ENCODE measurements at regions not wholly inside any gene's neighbourhood (a gene's known extent, or its start where the extent isn't known, plus 50 kb on each side); places are given as distances from the start of the nearest gene placed in this dataset.

- Histone ChIP-seq H3K27ac (peak overlapping the region; percentile 39), H3K36me3 (no peaks in the 10 kb centered on the region), H3K4me3 (ENCODE audit: low read depth, low read length) (no peak overlapping the region), H3K27me3 (ENCODE audit: insufficient read depth, low read depth, severe bottlenecking) (no peaks in the 10 kb centered on the region), H3K9me3 (ENCODE audit: severe bottlenecking) (no peaks in the 10 kb centered on the region)
- peak; percentile 44 for TF ChIP-seq CTCF (IDR thresholded peaks at IDR 0.05; ENCODE audit: low read depth, low read length)
- DNase-seq, result peak; percentile 30
These were observed 532.4 kb downstream of the ANXA1 start for GRCh38 chr9:73683862-73684591.

GRCh38 chr9:73684601-73685000, 532.9 kb downstream of the ANXA1 start:
- H3K9me3 ChIP-seq (ENCODE audit: severe bottlenecking), result no peaks in the 10 kb centered on the region
- no peak for DNase-seq
- no peak overlapping the region for H3K4me3 ChIP-seq (ENCODE audit: low read depth, low read length)
- H3K27me3 ChIP-seq (ENCODE audit: insufficient read depth, low read depth, severe bottlenecking), result no peaks in the 10 kb centered on the region
- peak overlapping the region; percentile 39 for H3K27ac ChIP-seq
- TF ChIP-seq CTCF (IDR thresholded peaks at IDR 0.05; ENCODE audit: low read depth, low read length), result no peak
- H3K36me3 ChIP-seq, result no peaks in the 10 kb centered on the region

- no peak for DNase-seq
- no peak for TF ChIP-seq CTCF (IDR thresholded peaks at IDR 0.05; ENCODE audit: low read depth, low read length)
- no peak overlapping the region for H3K27ac ChIP-seq
- no peaks in the 10 kb centered on the region for H3K36me3 ChIP-seq
- H3K27me3 ChIP-seq (ENCODE audit: insufficient read depth, low read depth, severe bottlenecking), result no peaks in the 10 kb centered on the region
- no peak overlapping the region for H3K4me3 ChIP-seq (ENCODE audit: low read depth, low read length)
- no peaks in the 10 kb centered on the region for H3K9me3 ChIP-seq (ENCODE audit: severe bottlenecking)
These were observed 534.1 kb downstream of the ANXA1 start for GRCh38 chr9:73685786-73686185.

- no peak for DNase-seq
- no peak for TF ChIP-seq CTCF (IDR thresholded peaks at IDR 0.05; ENCODE audit: low read depth, low read length)
- no peaks in the 10 kb centered on the region for H3K36me3 ChIP-seq
- H3K4me3 ChIP-seq (ENCODE audit: low read depth, low read length), result no peak overlapping the region
- no peak overlapping the region for H3K27ac ChIP-seq
- H3K9me3 ChIP-seq (ENCODE audit: severe bottlenecking), result no peaks in the 10 kb centered on the region
- H3K27me3 ChIP-seq (ENCODE audit: insufficient read depth, low read depth, severe bottlenecking), result no peaks in the 10 kb centered on the region
These were observed 537.6 kb downstream of the ANXA1 start for GRCh38 chr9:73689051-73689870.

GRCh38 chr9:73701415-73702057, 549.9 kb downstream of the ANXA1 start:
- TF ChIP-seq CTCF (IDR thresholded peaks at IDR 0.05; ENCODE audit: low read depth, low read length), result no peak

More at GRCh38 chr9:73701415-73702057, 549.9 kb downstream of the ANXA1 start:
- H3K27ac ChIP-seq, result no peak overlapping the region
- no peaks in the 10 kb centered on the region for H3K9me3 ChIP-seq (ENCODE audit: severe bottlenecking)
- H3K27me3 ChIP-seq (ENCODE audit: insufficient read depth, low read depth, severe bottlenecking), result no peaks in the 10 kb centered on the region
- H3K36me3 ChIP-seq, result no peaks in the 10 kb centered on the region
- H3K4me3 ChIP-seq (ENCODE audit: low read depth, low read length), result no peak overlapping the region
- DNase-seq, result no peak

All from WERI-Rb-1 (cell line).